ENCODE measurements at regions not wholly inside any gene's neighbourhood (a gene's known extent, or its start where the extent isn't known, plus 50 kb on each side); places are given as distances from the start of the nearest gene placed in this dataset.

GRCh38 chr5:175275748-175276147, 168.2 kb downstream of the DRD1 start:
- H3K4me1 Mint-ChIP-seq (ENCODE audit: low read depth): no peaks in the 10 kb centered on the region
- no peaks in the 10 kb centered on the region for H3K9me3 Mint-ChIP-seq
- H3K36me3 Mint-ChIP-seq (ENCODE audit: low read depth): no peaks in the 10 kb centered on the region
- intact Hi-C loops (cut with micrococcal nuclease): no loop called here
- no peak overlapping the region for H3K4me3 Mint-ChIP-seq
- CTCF ChIA-PET: no interaction called here
- no peak overlapping the region for H3K27ac Mint-ChIP-seq
- peaks cover 8% of the 10 kb centered on the region for H3K27me3 Mint-ChIP-seq (ENCODE audit: low read depth)
- no peak for DNase-seq

DNA sequence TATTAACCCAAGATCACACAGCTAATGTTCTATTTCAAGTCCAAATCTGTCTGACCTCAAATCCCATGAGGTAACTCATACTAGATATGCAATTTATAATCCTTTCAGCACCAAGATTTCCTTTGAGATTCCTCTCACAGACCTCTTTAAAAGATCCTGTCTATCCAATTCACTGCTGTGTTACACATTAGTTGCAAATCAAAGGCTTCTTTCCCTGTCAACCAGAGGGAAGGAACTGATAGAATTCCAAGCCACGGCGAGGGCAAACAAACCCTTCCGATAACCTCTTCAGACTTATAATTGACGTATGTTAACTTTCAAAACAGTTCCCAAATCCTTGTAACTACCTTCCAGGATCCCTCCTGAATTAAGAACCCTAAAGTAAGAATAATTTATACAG, 168.9 kb downstream of the DRD1 start:
- no peak overlapping the region for H3K27ac Mint-ChIP-seq
- peaks cover 8% of the 10 kb centered on the region for H3K27me3 Mint-ChIP-seq (ENCODE audit: low read depth)
- no peaks in the 10 kb centered on the region for H3K9me3 Mint-ChIP-seq
- no peaks in the 10 kb centered on the region for H3K36me3 Mint-ChIP-seq (ENCODE audit: low read depth)
- CTCF ChIA-PET: no interaction called here
- intact Hi-C loops (cut with micrococcal nuclease): no loop called here
- DNase-seq: no peak
- no peaks in the 10 kb centered on the region for H3K4me1 Mint-ChIP-seq (ENCODE audit: low read depth)
- H3K4me3 Mint-ChIP-seq: no peak overlapping the region

DNA sequence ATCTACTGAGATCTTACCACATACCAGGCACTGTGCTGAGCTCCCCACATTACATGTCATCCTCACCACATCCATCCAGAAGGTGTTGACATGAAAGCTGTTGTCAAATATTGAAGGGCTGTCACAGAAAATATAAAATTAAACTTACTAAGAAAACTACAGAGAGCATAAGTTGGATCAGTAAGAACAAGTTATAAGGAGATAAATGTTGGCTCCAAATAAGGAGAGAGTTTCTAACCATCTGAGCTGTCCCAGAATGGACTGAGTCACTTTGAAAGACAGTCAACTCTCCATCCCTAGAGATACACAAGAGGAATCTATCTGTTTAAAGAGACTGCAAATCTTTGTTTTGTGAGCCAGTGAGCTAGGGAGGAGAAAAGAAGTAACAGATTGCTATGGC, 169.8 kb downstream of the DRD1 start:
- no peaks in the 10 kb centered on the region for H3K9me3 Mint-ChIP-seq
- DNase-seq: no peak
- H3K36me3 Mint-ChIP-seq (ENCODE audit: low read depth): no peaks in the 10 kb centered on the region
- intact Hi-C loops (cut with micrococcal nuclease): no loop called here
- H3K4me1 Mint-ChIP-seq (ENCODE audit: low read depth): no peaks in the 10 kb centered on the region
- H3K4me3 Mint-ChIP-seq: no peak overlapping the region
- peaks cover 10% of the 10 kb centered on the region for H3K27me3 Mint-ChIP-seq (ENCODE audit: low read depth)
- CTCF ChIA-PET: no interaction called here
- H3K27ac Mint-ChIP-seq: no peak overlapping the region

DNA sequence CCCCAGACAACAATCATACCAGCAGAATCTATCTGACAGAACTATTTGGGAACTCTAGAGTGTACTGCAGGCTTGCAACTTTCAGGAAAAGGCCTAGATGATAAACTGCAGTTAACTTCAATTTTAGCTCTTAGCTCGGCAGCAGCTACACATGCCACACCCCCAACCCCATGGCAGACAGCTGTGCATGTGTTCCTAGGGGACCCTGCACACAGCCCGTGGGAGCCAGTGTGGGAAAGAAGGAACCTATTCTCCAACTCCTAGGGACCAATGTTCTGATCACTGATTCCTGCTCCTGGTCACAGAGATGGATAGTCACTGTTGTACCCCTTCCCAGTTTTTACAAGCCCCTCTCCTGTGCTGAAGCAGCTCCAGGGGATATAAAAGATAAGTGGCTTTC, 179.6 kb downstream of the DRD1 start:
- peaks cover 14% of the 10 kb centered on the region for H3K27me3 Mint-ChIP-seq (ENCODE audit: low read depth)
- no peak for DNase-seq
- no peaks in the 10 kb centered on the region for H3K9me3 Mint-ChIP-seq
- no peaks in the 10 kb centered on the region for H3K4me1 Mint-ChIP-seq (ENCODE audit: low read depth)
- H3K4me3 Mint-ChIP-seq: no peak overlapping the region
- CTCF ChIA-PET: interaction anchor here (0.5 kb wide), 1 partner anchor 875 kb away, joined by 3 read pairs; no protein-coding TSS in a partner anchor
- H3K36me3 Mint-ChIP-seq (ENCODE audit: low read depth): no peaks in the 10 kb centered on the region
- intact Hi-C loops (cut with micrococcal nuclease): no loop called here
- H3K27ac Mint-ChIP-seq: no peak overlapping the region

DNA sequence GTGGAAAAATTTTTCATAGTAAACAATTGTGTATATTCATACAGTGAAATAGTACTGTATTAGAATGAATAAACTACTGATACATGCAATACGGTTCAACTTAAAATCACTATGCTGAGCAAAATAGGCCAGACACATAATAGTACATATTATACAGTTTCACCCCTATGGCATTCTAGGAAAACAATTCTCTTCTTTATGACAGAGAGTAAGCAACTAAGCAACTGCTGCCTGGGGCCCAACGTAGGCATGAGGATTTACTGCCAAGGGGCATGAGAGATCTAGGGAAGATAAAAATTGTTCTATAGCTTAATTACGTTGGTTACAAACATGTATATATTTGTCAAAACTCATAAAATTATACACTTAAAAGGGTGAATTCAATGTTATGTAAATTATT, 180.2 kb downstream of the DRD1 start:
- H3K36me3 Mint-ChIP-seq (ENCODE audit: low read depth): no peaks in the 10 kb centered on the region
- H3K4me1 Mint-ChIP-seq (ENCODE audit: low read depth): no peaks in the 10 kb centered on the region
- peaks cover 14% of the 10 kb centered on the region for H3K27me3 Mint-ChIP-seq (ENCODE audit: low read depth)
- CTCF ChIA-PET: interaction anchor here (0.5 kb wide), 1 partner anchor 876 kb away, joined by 3 read pairs; no protein-coding TSS in a partner anchor
- no peak overlapping the region for H3K27ac Mint-ChIP-seq
- intact Hi-C loops (cut with micrococcal nuclease): no loop called here
- no peak overlapping the region for H3K4me3 Mint-ChIP-seq
- DNase-seq: no peak
- H3K9me3 Mint-ChIP-seq: no peaks in the 10 kb centered on the region

DNA sequence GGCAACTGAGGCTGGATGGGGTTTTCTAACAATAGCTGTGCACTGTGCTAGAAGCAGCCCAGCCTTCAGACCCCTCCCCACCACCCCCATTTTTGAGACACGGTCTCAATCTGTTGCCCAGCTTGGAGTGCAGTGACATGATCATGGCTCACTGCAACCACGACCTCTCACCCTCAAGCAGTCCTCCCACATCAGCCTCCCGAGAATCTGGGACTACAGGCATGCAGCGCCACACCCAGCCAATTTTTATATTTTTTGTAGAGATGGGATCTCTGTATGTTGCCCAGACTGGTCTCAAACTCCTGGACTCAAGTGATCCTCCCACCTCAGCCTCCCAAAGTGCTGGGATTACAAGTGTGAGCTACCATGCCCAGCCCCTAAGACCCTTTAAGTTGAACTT, 182.5 kb downstream of the DRD1 start:
- intact Hi-C loops (cut with micrococcal nuclease): no loop called here
- DNase-seq: no peak
- Mint-ChIP-seq H3K4me1 (ENCODE audit: low read depth) (no peaks in the 10 kb centered on the region), H3K36me3 (ENCODE audit: low read depth) (no peaks in the 10 kb centered on the region), H3K4me3 (no peak overlapping the region), H3K27me3 (ENCODE audit: low read depth) (peaks cover 13% of the 10 kb centered on the region), H3K9me3 (no peaks in the 10 kb centered on the region), H3K27ac (no peak overlapping the region)
- CTCF ChIA-PET: no interaction called here

DNA sequence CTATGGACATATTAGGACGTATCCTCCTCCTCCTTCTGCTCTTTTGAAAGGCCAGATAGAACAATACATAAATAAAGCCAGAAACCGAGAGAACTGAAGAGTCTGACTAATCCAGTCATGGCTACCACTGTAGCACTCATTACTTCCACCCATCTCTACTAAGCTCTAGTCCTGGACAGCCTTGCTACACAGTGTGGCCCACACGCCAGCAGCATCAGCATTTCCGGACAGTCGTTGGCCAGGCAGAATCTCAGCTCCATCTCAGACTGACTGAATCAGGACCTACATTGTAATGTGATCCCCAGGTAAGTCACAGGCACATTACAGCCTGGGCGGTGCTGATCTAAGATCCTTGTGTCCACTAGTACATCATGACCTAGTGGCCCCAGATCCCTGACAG, 182.9 kb downstream of the DRD1 start:
- Mint-ChIP-seq H3K27ac (no peak overlapping the region), H3K36me3 (ENCODE audit: low read depth) (no peaks in the 10 kb centered on the region), H3K4me3 (no peak overlapping the region), H3K9me3 (no peaks in the 10 kb centered on the region), H3K27me3 (ENCODE audit: low read depth) (peaks cover 13% of the 10 kb centered on the region), H3K4me1 (ENCODE audit: low read depth) (no peaks in the 10 kb centered on the region)
- DNase-seq: no peak
- intact Hi-C loops (cut with micrococcal nuclease): no loop called here
- CTCF ChIA-PET: no interaction called here

- intact Hi-C loops (cut with micrococcal nuclease): no loop called here
- no peak for DNase-seq
- CTCF ChIA-PET: no interaction called here
- Mint-ChIP-seq H3K27me3 (ENCODE audit: low read depth) (peaks cover 11% of the 10 kb centered on the region), H3K4me1 (ENCODE audit: low read depth) (no peaks in the 10 kb centered on the region), H3K27ac (no peak overlapping the region), H3K4me3 (no peak overlapping the region), H3K36me3 (ENCODE audit: low read depth) (no peaks in the 10 kb centered on the region), H3K9me3 (no peaks in the 10 kb centered on the region)
Observed at GRCh38 chr5:175257847-175258194, 186.2 kb downstream of the DRD1 start.

DNA sequence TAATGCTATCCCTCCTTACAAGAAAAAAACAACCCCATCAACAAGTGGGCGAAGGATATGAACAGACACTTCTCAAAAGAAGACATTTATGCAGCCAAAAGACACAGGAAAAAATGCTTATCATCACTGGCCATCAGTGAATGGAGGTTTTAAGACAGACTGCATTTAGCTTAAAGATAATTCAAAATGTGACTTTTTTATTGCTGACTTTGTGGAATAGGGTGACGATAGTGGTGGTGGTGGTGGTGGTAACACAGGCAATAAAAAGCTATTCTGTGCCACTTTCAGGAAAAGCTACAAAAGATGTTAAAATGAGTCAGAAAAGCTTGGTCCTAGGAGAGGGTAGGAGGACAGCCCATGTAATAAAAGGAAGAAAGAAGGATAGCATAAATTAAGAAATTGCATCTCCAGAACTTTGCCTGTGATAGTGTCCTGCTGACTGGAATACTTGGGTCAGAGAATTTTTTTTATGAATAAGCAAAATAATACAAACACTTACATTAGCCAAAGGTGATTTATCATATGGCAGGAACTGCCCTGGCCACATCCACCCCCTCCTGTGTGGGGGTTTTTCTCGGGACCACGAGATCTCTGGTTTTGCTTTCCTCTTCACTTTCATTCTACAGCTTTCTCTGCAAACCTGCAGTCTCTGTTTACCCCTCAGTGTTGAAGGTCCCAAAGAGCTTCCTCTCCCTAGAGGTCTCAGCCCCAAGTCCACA, 186.7 kb downstream of the DRD1 start:
- H3K4me3 Mint-ChIP-seq: no peak overlapping the region
- H3K9me3 Mint-ChIP-seq: no peaks in the 10 kb centered on the region
- intact Hi-C loops (cut with micrococcal nuclease): no loop called here
- H3K27ac Mint-ChIP-seq: no peak overlapping the region
- H3K4me1 Mint-ChIP-seq (ENCODE audit: low read depth): no peaks in the 10 kb centered on the region
- peaks cover 11% of the 10 kb centered on the region for H3K27me3 Mint-ChIP-seq (ENCODE audit: low read depth)
- no peaks in the 10 kb centered on the region for H3K36me3 Mint-ChIP-seq (ENCODE audit: low read depth)
- no peak for DNase-seq
- CTCF ChIA-PET: no interaction called here

- Mint-ChIP-seq H3K4me3 (no peak overlapping the region), H3K9me3 (no peaks in the 10 kb centered on the region), H3K27me3 (ENCODE audit: low read depth) (peaks cover 3% of the 10 kb centered on the region), H3K36me3 (ENCODE audit: low read depth) (no peaks in the 10 kb centered on the region), H3K27ac (no peak overlapping the region), H3K4me1 (ENCODE audit: low read depth) (no peaks in the 10 kb centered on the region)
- no peak for DNase-seq
- CTCF ChIA-PET: no interaction called here
- intact Hi-C loops (cut with micrococcal nuclease): no loop called here
Observed at GRCh38 chr5:175254155-175254554, 189.8 kb downstream of the DRD1 start.

DNA sequence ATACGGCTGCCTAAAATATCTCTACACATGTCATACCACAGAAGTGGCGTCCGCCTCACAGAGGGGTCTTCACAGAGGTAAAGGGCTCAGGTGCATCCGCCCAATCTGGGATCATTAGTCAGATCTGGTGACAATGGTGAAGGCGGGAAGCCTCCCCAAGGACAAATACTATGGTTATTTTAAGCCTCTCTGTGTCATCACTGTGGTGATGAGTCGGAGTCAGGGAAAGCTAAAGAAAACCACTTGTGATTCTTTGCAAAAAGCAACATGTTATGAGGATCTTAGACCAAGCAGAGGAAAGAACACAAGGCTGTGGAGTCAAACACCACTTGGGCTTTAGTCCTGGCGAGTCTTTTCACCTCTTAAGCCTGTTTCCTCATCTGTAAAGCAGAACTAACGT, 190.4 kb downstream of the DRD1 start:
- DNase-seq: no peak
- H3K27ac Mint-ChIP-seq: no peak overlapping the region
- no peaks in the 10 kb centered on the region for H3K36me3 Mint-ChIP-seq (ENCODE audit: low read depth)
- no peaks in the 10 kb centered on the region for H3K9me3 Mint-ChIP-seq
- no peak overlapping the region for H3K4me3 Mint-ChIP-seq
- intact Hi-C loops (cut with micrococcal nuclease): no loop called here
- no peaks in the 10 kb centered on the region for H3K4me1 Mint-ChIP-seq (ENCODE audit: low read depth)
- CTCF ChIA-PET: no interaction called here
- peaks cover 5% of the 10 kb centered on the region for H3K27me3 Mint-ChIP-seq (ENCODE audit: low read depth)

DNA sequence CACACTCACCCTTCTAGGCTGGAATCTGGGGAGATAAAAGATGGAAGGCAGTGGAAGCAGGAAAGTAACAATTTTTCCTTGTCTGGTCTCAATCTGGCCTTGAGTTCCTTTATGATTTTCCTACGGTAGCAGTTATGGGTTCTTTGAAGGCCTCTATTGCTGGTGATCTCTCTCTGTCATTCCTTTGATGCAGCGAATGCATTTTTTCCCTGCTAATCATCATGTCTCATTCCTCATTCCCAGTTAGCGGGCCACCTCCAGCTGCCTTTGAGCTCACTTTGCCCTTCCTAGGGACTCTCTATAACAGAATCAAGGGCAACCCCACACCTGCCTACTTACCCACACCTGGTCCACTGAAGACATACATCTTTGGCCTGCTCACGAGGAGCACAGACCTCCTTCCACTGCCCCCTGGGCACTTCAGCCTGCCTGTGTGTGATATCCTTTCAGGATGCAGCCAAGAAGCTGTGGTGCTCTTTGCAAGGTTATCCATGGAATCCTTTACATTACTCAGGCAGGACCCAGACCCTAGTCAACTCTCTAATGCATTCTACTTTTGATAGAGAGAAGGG, 191.7 kb downstream of the DRD1 start:
- intact Hi-C loops (cut with micrococcal nuclease): no loop called here
- no peak for DNase-seq
- Mint-ChIP-seq H3K27ac (no peak overlapping the region), H3K4me1 (ENCODE audit: low read depth) (no peaks in the 10 kb centered on the region), H3K27me3 (ENCODE audit: low read depth) (peaks cover 8% of the 10 kb centered on the region), H3K36me3 (ENCODE audit: low read depth) (no peaks in the 10 kb centered on the region), H3K9me3 (no peaks in the 10 kb centered on the region), H3K4me3 (no peak overlapping the region)
- CTCF ChIA-PET: no interaction called here

- Mint-ChIP-seq H3K4me3 (no peak overlapping the region), H3K9me3 (no peaks in the 10 kb centered on the region), H3K27me3 (ENCODE audit: low read depth) (peaks cover 13% of the 10 kb centered on the region), H3K4me1 (ENCODE audit: low read depth) (peaks cover 8% of the 10 kb centered on the region), H3K27ac (no peak overlapping the region), H3K36me3 (ENCODE audit: low read depth) (no peaks in the 10 kb centered on the region)
- intact Hi-C loops (cut with micrococcal nuclease): no loop called here
- CTCF ChIA-PET: interaction anchor here (0.5 kb wide), 1 partner anchor 311 kb away, joined by 4 read pairs; no protein-coding TSS in a partner anchor
- no peak for DNase-seq
Observed at GRCh38 chr5:175250426-175250825, 193.6 kb downstream of the DRD1 start.
